WTC11 (cell line): ENCODE measurements at regions not wholly inside any gene's neighbourhood (a gene's known extent, or its start where the extent isn't known, plus 50 kb on each side); places are given as distances from the start of the nearest gene placed in this dataset.

Experiments
- CREB1 ChIP-seq: sonication (generic); formaldehyde crosslinking; IDR thresholded peaks from 2 replicates; pipeline ENCODE4 v1.8.0; 2023; ENCODE audit warnings: mild to moderate bottlenecking, missing genetic modification reagents
- ELF4 ChIP-seq: sonication (generic); formaldehyde crosslinking; IDR thresholded peaks from 2 replicates; pipeline ENCODE4 v1.8.1; 2022; ENCODE audit warnings: low read depth, mild to moderate bottlenecking, moderate library complexity, missing genetic modification reagents
- EMX1 ChIP-seq: fragments of 250-450 bp; sonication (Bioruptor Pico); IDR thresholded peaks from 2 replicates; pipeline ENCODE4 v1.8.0; 2021; ENCODE audit warnings: mild to moderate bottlenecking
- ZNF263 ChIP-seq: sonication (generic); formaldehyde crosslinking; IDR thresholded peaks from 2 replicates; pipeline ENCODE4 v1.8.1; 2022; ENCODE audit warnings: low read depth, mild to moderate bottlenecking, moderate library complexity, missing genetic modification reagents
- TF ChIP-seq, protein P1 (sequence below): sonication (generic); formaldehyde crosslinking; IDR thresholded peaks from 2 replicates; pipeline ENCODE4 v1.8.0; 2022; ENCODE audit warnings: missing genetic modification reagents

DNA sequence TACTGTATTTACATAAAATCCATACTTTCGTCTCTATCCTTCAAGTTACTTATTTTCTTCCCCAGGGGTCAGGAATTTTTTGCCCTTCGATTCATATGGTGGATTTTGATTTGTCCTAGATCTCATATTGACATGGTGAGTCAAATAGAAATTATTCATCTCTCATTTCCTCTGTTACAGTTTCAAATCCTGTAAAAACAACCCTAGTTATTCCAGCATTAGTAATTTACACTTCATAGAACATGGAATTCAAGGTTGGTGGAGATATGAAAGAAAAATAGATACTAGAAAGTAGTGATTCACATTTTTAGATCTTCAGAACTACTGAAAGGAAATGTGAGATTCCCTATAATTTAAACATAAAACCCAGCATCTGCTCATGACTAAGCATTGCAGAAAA lies 1331.0 kb upstream of the CDH9 start:
- TF ChIP-seq EMX1 (CRISPR knock-in tag), result no peak
- no peak for TF ChIP-seq CREB1
- TF ChIP-seq, protein P1, sequence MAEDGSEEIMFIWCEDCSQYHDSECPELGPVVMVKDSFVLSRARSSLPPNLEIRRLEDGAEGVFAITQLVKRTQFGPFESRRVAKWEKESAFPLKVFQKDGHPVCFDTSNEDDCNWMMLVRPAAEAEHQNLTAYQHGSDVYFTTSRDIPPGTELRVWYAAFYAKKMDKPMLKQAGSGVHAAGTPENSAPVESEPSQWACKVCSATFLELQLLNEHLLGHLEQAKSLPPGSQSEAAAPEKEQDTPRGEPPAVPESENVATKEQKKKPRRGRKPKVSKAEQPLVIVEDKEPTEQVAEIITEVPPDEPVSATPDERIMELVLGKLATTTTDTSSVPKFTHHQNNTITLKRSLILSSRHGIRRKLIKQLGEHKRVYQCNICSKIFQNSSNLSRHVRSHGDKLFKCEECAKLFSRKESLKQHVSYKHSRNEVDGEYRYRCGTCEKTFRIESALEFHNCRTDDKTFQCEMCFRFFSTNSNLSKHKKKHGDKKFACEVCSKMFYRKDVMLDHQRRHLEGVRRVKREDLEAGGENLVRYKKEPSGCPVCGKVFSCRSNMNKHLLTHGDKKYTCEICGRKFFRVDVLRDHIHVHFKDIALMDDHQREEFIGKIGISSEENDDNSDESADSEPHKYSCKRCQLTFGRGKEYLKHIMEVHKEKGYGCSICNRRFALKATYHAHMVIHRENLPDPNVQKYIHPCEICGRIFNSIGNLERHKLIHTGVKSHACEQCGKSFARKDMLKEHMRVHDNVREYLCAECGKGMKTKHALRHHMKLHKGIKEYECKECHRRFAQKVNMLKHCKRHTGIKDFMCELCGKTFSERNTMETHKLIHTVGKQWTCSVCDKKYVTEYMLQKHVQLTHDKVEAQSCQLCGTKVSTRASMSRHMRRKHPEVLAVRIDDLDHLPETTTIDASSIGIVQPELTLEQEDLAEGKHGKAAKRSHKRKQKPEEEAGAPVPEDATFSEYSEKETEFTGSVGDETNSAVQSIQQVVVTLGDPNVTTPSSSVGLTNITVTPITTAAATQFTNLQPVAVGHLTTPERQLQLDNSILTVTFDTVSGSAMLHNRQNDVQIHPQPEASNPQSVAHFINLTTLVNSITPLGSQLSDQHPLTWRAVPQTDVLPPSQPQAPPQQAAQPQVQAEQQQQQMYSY (CRISPR knock-in tag), result no peak
- no peak for TF ChIP-seq ZNF263
- no peak for TF ChIP-seq ELF4 (CRISPR knock-in tag)
